H1 (cell line): ENCODE measurements at regions not wholly inside any gene's neighbourhood (a gene's known extent, or its start where the extent isn't known, plus 50 kb on each side); places are given as distances from the start of the nearest gene placed in this dataset.

Experiments used
- BACH1 ChIP-seq: IDR thresholded peaks from 2 replicates; pipeline ENCODE4 v1.6.1; 2012; ENCODE audit warnings: low read length, improper control_type of control experiment
- NRF1 ChIP-seq: IDR thresholded peaks from 2 replicates; pipeline ENCODE4 v1.6.1; 2011; ENCODE audit warnings: mild to moderate bottlenecking, low read depth, low read length, improper control_type of control experiment
- SUZ12 ChIP-seq: fragments of 200-600 bp; sonication (generic); IDR thresholded peaks from 2 replicates; pipeline ENCODE4 v1.6.1; 2012; ENCODE audit warnings: mild to moderate bottlenecking, inconsistent platforms, low read length, moderate library complexity, mixed read lengths

GRCh38 chr2:228688007-228688645, 506.6 kb upstream of the SPHKAP start (continued):
- TF ChIP-seq NRF1 (no peak), BACH1 (no peak), SUZ12 (no peak)
